ENCODE measurements at regions not wholly inside any gene's neighbourhood (a gene's known extent, or its start where the extent isn't known, plus 50 kb on each side); places are given as distances from the start of the nearest gene placed in this dataset.

GRCh38 chr5:153901449-153901848 lies 137.3 kb downstream of the FAM114A2 start:
- TF ChIP-seq CTCF (conservative IDR thresholded peaks at IDR 0.05; ENCODE audit: low read depth, low read length) (no peak), EZH2phosphoT487 (IDR thresholded peaks at IDR 0.05; ENCODE audit: borderline replicate concordance, low read length) (no peak)
